K562 (cell line): ENCODE measurements at regions not wholly inside any gene's neighbourhood (a gene's known extent, or its start where the extent isn't known, plus 50 kb on each side); places are given as distances from the start of the nearest gene placed in this dataset.

Experiments used
- ARID3B ChIP-seq: fragments of 250-450 bp; sonication (Bioruptor Pico); IDR thresholded peaks from 2 replicates; pipeline ENCODE4 v1.4.0; 2020; ENCODE audit warnings: borderline replicate concordance
- CHCHD3 ChIP-seq: fragments of 250-450 bp; sonication (Bioruptor Pico); IDR thresholded peaks from 2 replicates; pipeline ENCODE4 v2.1.2; 2022; ENCODE audit warnings: mild to moderate bottlenecking
- CHD4 ChIP-seq: fragments of 200-600 bp; sonication (generic); IDR thresholded peaks from 3 replicates; pipeline ENCODE4 v1.6.1; 2012; ENCODE audit warnings: low read depth, mild to moderate bottlenecking, mixed read lengths, low read length, inconsistent platforms; ENCODE audit not compliant: insufficient read depth, insufficient replicate concordance, poor library complexity, severe bottlenecking
- ELK3 ChIP-seq: fragments of 450-650 bp; formaldehyde crosslinking; IDR thresholded peaks from 2 replicates; pipeline ENCODE4 v1.4.0; 2020; ENCODE audit warnings: mild to moderate bottlenecking
- EP300 ChIP-seq: IDR thresholded peaks from 2 replicates; pipeline ENCODE4 v1.6.1; 2012; ENCODE audit warnings: low read length, improper control_type of control experiment
- ESRRA ChIP-seq: fragments of 450-650 bp; IDR thresholded peaks from 2 replicates; pipeline ENCODE4 v1.6.1; 2014; ENCODE audit warnings: low read depth, mild to moderate bottlenecking, moderate library complexity, borderline replicate concordance
- FOS ChIP-seq: IDR thresholded peaks from 3 replicates; pipeline ENCODE4 v1.6.1; 2011; ENCODE audit not compliant: insufficient read length; ENCODE audit errors: extremely low read depth
- FOXK2 ChIP-seq, 2 experiments: fragments of 450-650 bp; IDR thresholded peaks in 1 of 2; conservative IDR thresholded peaks in 1 of 2; 2 replicates each; pipeline ENCODE4 v1.6.1; 2016; ENCODE audit warnings: low read depth in 2 of 2, mild to moderate bottlenecking in 1 of 2
- HIVEP1 ChIP-seq: fragments of 250-450 bp; sonication (Bioruptor Pico); IDR thresholded peaks from 2 replicates; pipeline ENCODE4 v1.4.0; 2020; ENCODE audit warnings: mild to moderate bottlenecking
- MIER1 ChIP-seq: fragments of 450-650 bp; IDR thresholded peaks from 2 replicates; pipeline ENCODE4 v1.6.1; 2016; ENCODE audit warnings: antibody characterized with exemption, mild to moderate bottlenecking, low read depth
- NCOA2 ChIP-seq, 2 experiments: fragments of 450-650 bp; IDR thresholded peaks; 2 replicates each; pipeline ENCODE4 v1.6.1; 2018; ENCODE audit warnings: mild to moderate bottlenecking in 2 of 2, moderate library complexity in 1 of 2; ENCODE audit not compliant: partially characterized antibody in 2 of 2
- NCOA6 ChIP-seq: fragments of 450-650 bp; IDR thresholded peaks from 2 replicates; pipeline ENCODE4 v1.6.1; 2017; ENCODE audit warnings: mild to moderate bottlenecking
- PHF8 ChIP-seq: fragments of 200-600 bp; sonication (generic); IDR thresholded peaks from 2 replicates; pipeline ENCODE4 v1.6.1; 2012; ENCODE audit warnings: mixed run types, mild to moderate bottlenecking, inconsistent platforms, low read length, moderate library complexity, borderline replicate concordance
- PKNOX1 ChIP-seq: fragments of 450-650 bp; IDR thresholded peaks from 2 replicates; pipeline ENCODE4 v1.6.1; 2016
- RBM14 ChIP-seq: fragments of 200-400 bp; formaldehyde crosslinking; IDR thresholded peaks from 2 replicates; pipeline ENCODE4 v1.6.1; 2018; ENCODE audit warnings: low read depth, mild to moderate bottlenecking, low read length, moderate library complexity, borderline replicate concordance; ENCODE audit not compliant: insufficient read depth
- SMAD3 ChIP-seq: fragments of 450-650 bp; formaldehyde crosslinking; conservative IDR thresholded peaks from 2 replicates; pipeline ENCODE4 v1.4.0; 2020; ENCODE audit warnings: mild to moderate bottlenecking
- TRIM24 ChIP-seq, 2 experiments: fragments of 450-650 bp; IDR thresholded peaks; 2 replicates each; pipeline ENCODE4 v1.6.1; 2016
- U2AF2 ChIP-seq: fragments of 200-400 bp; formaldehyde crosslinking; optimal IDR thresholded peaks from 2 replicates; pipeline ENCODE3; 2017; ENCODE audit warnings: low read depth, mild to moderate bottlenecking, low read length
- ZBTB49 ChIP-seq: sonication (generic); formaldehyde crosslinking; IDR thresholded peaks from 2 replicates; pipeline ENCODE4 v1.8.0; 2022; ENCODE audit warnings: missing genetic modification reagents, mild to moderate bottlenecking, borderline replicate concordance
- ZNF140 ChIP-seq: fragments of 250-450 bp; sonication (Bioruptor Pico); IDR thresholded peaks from 2 replicates; pipeline ENCODE4 v1.8.0; 2021; ENCODE audit warnings: moderate library complexity, mild to moderate bottlenecking, inconsistent platforms
- ZNF282 ChIP-seq: sonication (generic); formaldehyde crosslinking; IDR thresholded peaks from 2 replicates; pipeline ENCODE4 v1.8.1; 2023; ENCODE audit warnings: missing genetic modification reagents
- ZNF3 ChIP-seq: fragments of 250-450 bp; sonication (Bioruptor Pico); IDR thresholded peaks from 2 replicates; pipeline ENCODE4 v1.5.0; 2021; ENCODE audit warnings: mild to moderate bottlenecking, moderate library complexity

GRCh38 chr2:9760069-9760901 is 83.0 kb upstream of the TAF1B start (continued):
- TF ChIP-seq ARID3B (CRISPR knock-in tag) (no peak), ZNF282 (no peak), SMAD3 (CRISPR knock-in tag) (no peak), EP300 (peak; percentile 63; the same call in 1 of the 2 replicates), PHF8 (no peak), PKNOX1 (peak; percentile 85), ESRRA (peak; percentile 28; the same call in 1 of the 2 replicates), FOXK2 (conservative IDR thresholded peaks at IDR 0.05 in 1 of 2, IDR thresholded peaks at IDR 0.05 in 1 of 2; ENCODE audit: low read depth in 2 of 2) (no peak), NCOA6 (no peak), CHD4 (peak; percentile 37), ZBTB49 (no peak), RBM14 (no peak), HIVEP1 (no peak), FOS (no peak), ZNF140 (CRISPR knock-in tag) (no peak), ELK3 (CRISPR knock-in tag) (no peak), NCOA2 (IDR thresholded peaks at IDR 0.05; ENCODE audit: partially characterized antibody in 2 of 2) (no peak), MIER1 (no peak), ZNF3 (CRISPR knock-in tag) (no peak), TRIM24 (IDR thresholded peaks at IDR 0.05) (peak; percentile 45 to 57; a peak in 2 of 4 replicates), U2AF2 (no peak), CHCHD3 (CRISPR knock-in tag) (no peak)
